DND-41 (cell line): ENCODE measurements at regions not wholly inside any gene's neighbourhood (a gene's known extent, or its start where the extent isn't known, plus 50 kb on each side); places are given as distances from the start of the nearest gene placed in this dataset.

Experiments used
- ATAC-seq: fragments of 200-7000 bp; cut with Tn5 transposase; 3 replicates; pipeline ENCODE4 v1.9.1; 2021; ENCODE audit warnings: low read depth; ENCODE audit not compliant: insufficient read depth
- DNase-seq: peaks from one replicate; pipeline ENCODE4 v3.0.0-alpha.2; 2020
- H2AFZ ChIP-seq: 2 replicates; pipeline ENCODE4 v1.6.0; 2012; ENCODE audit warnings: low read depth, low read length
- H3K27ac ChIP-seq: 2 replicates; pipeline ENCODE4 v1.5.1; 2012; ENCODE audit warnings: low read length, inconsistent platforms
- H3K27me3 ChIP-seq: fragments of 200-600 bp; sonication (generic); 2 replicates; pipeline ENCODE4 v1.6.0; 2012; ENCODE audit warnings: low read length, mild to moderate bottlenecking, inconsistent platforms; ENCODE audit not compliant: insufficient read depth, poor library complexity
- H3K36me3 ChIP-seq: 2 replicates; pipeline ENCODE4 v1.5.1; 2012; ENCODE audit warnings: low read length, inconsistent platforms; ENCODE audit not compliant: insufficient read depth
- H3K4me1 ChIP-seq: 2 replicates; pipeline ENCODE4 v1.5.1; 2012; ENCODE audit warnings: mild to moderate bottlenecking, low read length; ENCODE audit not compliant: insufficient read depth
- H3K4me2 ChIP-seq: 2 replicates; pipeline ENCODE4 v1.6.0; 2012; ENCODE audit warnings: mild to moderate bottlenecking, moderate library complexity, low read length, inconsistent platforms; ENCODE audit not compliant: insufficient read depth
- H3K4me3 ChIP-seq, 2 experiments: fragments of 200-600 bp in 1 of 2; shearing (Covaris generic) in 1 of 2; 2 replicates each; pipeline ENCODE4 v1.5.1; 2012 to 2016; ENCODE audit warnings: inconsistent platforms in 2 of 2, low read length in 2 of 2, mild to moderate bottlenecking in 2 of 2, low read depth in 1 of 2, moderate library complexity in 1 of 2
- H3K79me2 ChIP-seq: 2 replicates; pipeline ENCODE4 v1.6.0; 2012; ENCODE audit warnings: low read length, inconsistent platforms; ENCODE audit not compliant: insufficient read depth
- H3K9ac ChIP-seq: 2 replicates; pipeline ENCODE4 v1.6.0; 2012; ENCODE audit warnings: low read depth, mild to moderate bottlenecking, inconsistent platforms, low read length, moderate library complexity
- H3K9me3 ChIP-seq: 2 replicates; pipeline ENCODE4 v1.5.1; 2012; ENCODE audit warnings: low read length, moderate library complexity, mild to moderate bottlenecking, inconsistent platforms; ENCODE audit not compliant: insufficient read depth, severe bottlenecking
- H4K20me1 ChIP-seq: 2 replicates; pipeline ENCODE4 v1.6.0; 2012; ENCODE audit warnings: low read length; ENCODE audit not compliant: insufficient read depth
- CTCF ChIP-seq: IDR thresholded peaks from 2 replicates; pipeline ENCODE4 v1.5.1; 2012; ENCODE audit warnings: borderline replicate concordance, low read length, moderate library complexity, mild to moderate bottlenecking; ENCODE audit not compliant: poor library complexity, severe bottlenecking; ENCODE audit errors: extremely low read depth
- EZH2 ChIP-seq: IDR thresholded peaks from 3 replicates; pipeline ENCODE4 v1.6.1; 2012; ENCODE audit warnings: borderline replicate concordance, low read depth, mild to moderate bottlenecking, moderate library complexity, low read length, inconsistent platforms; ENCODE audit not compliant: severe bottlenecking

GRCh38 chr17:6233339-6233738 is 163.2 kb downstream of the WSCD1 start:
- H3K79me2 ChIP-seq, result no peaks in the 10 kb centered on the region
- no peak overlapping the region for H3K27ac ChIP-seq
- no peak overlapping the region for H3K9ac ChIP-seq
- H3K36me3 ChIP-seq, result no peaks in the 10 kb centered on the region
- H3K27me3 ChIP-seq, result no peaks in the 10 kb centered on the region
- DNase-seq (no peak), ATAC-seq (no peak)
- H3K9me3 ChIP-seq, result no peaks in the 10 kb centered on the region
- no peak overlapping the region for H3K4me2 ChIP-seq
- H2AFZ ChIP-seq, result no peak overlapping the region
- no peaks in the 10 kb centered on the region for H3K4me1 ChIP-seq
- no peak overlapping the region for H3K4me3 ChIP-seq
- H4K20me1 ChIP-seq, result 0 out of 2 replicates have a peak, but pooled peaks cover 5% of the 10 kb centered on the region
- TF ChIP-seq EZH2, result no peak
- TF ChIP-seq CTCF, result no peak

DNA sequence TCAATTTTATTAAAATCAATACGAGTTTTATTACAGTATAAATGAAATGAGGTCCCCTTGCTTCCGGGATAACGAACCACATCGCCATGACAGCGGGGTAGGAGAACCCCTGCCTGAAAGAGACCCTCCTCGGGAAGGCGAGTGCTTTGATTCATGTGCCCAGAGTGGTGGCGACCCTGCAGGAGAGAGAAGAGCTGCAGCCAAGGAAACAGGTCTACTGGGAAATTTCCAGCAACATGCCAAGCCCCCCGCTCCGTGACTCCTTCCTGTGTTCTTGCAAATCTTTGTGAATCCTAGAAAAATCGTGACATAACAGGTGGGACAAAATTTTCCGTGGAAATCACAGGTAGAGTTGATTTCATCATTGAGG is 162.5 kb downstream of the WSCD1 start:
- Histone ChIP-seq H3K4me2 (no peak overlapping the region), H3K36me3 (no peaks in the 10 kb centered on the region), H3K9me3 (no peaks in the 10 kb centered on the region), H3K9ac (no peak overlapping the region), H2AFZ (no peak overlapping the region), H3K4me1 (no peaks in the 10 kb centered on the region), H3K4me3 (no peak overlapping the region), H4K20me1 (0 out of 2 replicates have a peak, but pooled peaks cover 5% of the 10 kb centered on the region), H3K79me2 (no peaks in the 10 kb centered on the region), H3K27me3 (no peaks in the 10 kb centered on the region), H3K27ac (no peak overlapping the region)
- DNase-seq (no peak), ATAC-seq (no peak)
- TF ChIP-seq CTCF (no peak), EZH2 (no peak)

DNA sequence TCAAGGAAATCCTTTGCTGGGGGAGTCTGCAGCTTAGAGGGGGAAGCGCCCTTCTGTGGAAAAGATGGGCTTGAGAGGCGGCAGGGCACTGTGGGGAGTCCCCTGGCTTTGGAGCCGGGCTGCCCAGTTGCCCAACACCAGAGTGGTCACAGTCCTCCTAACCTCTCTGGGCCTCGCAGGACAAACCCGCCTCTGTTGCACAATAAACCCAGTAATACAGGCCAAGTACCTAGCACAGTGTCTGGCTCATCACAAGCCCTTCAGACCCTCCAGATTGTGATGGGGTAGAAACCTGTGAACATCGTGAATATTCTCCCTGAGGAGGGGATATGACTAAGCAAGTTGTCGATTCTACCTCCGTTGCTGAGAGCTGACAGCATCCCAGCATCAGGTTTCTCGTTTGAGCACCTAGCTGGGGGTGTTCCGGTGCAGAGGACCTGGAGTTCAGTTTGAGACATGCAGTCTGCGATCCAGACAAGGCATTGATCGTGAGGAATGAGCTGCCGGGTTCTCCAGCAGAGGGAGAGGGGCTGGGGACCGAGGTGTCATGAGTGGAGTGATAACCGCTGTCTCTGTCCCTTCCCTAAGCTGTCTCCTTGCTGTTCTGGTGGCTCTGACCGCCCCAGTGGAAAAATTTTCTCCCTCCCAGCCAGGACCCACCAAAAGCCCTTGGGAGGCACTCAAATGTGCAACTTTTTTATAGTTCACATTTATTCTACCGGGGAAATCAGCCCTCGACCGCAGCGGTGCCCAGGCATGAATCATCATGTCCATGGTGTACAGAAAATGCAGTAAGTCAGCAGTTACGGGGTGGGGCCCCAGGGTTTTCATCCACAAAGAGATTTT is 161.9 kb downstream of the WSCD1 start:
- no peak overlapping the region for H3K9ac ChIP-seq

More for the DNA sequence above, 161.9 kb downstream of the WSCD1 start:
- Histone ChIP-seq H3K4me1 (no peaks in the 10 kb centered on the region), H3K9me3 (no peaks in the 10 kb centered on the region), H3K27ac (no peak overlapping the region), H2AFZ (no peak overlapping the region), H3K27me3 (no peaks in the 10 kb centered on the region), H3K4me3 (no peak overlapping the region), H3K36me3 (no peaks in the 10 kb centered on the region), H3K79me2 (no peaks in the 10 kb centered on the region), H3K4me2 (no peak overlapping the region), H4K20me1 (0 out of 2 replicates have a peak, but pooled peaks cover 5% of the 10 kb centered on the region)
- ATAC-seq (no peak), DNase-seq (no peak)
- TF ChIP-seq EZH2 (no peak), CTCF (no peak)
